GM03348 (cell line): ENCODE measurements at regions not wholly inside any gene's neighbourhood (a gene's known extent, or its start where the extent isn't known, plus 50 kb on each side); places are given as distances from the start of the nearest gene placed in this dataset.
"Not testable (repeated sequence)": the region's sequence is repeated elsewhere in the genome, so short reads cannot be mapped to it uniquely, and the experiment has no call there.

Experiments
- DNase-seq: peaks from one replicate; pipeline ENCODE4 v3.0.0; 2012; ENCODE audit warnings: low spot score

DNA sequence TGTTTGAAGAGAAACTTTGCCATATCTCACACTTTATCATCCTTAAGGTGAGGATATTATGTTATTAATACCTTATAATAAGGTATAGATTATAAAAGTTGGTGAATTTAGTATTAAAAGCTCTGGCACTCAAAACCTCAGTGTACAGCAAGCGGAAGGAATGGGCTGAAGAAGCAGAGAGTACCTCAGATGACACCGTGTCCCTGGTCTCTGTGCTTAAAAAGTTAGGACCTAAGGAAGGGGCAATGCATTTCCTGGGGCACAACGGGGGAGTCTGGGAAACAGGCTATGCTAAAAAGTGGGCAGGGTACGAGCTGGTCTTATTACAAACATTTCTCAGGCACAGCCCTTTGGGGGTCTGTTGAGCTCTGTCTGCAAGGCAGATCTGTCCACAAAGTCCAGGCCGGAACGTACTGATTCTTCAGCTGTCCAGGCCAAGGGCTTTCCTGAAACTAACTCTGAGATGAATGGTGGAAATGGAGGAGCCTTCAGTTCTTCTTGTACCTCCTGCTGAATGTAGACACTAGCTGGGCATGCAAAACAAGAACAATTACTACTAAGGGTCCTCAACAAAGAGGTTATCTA, 202.7 kb downstream of the POM121L12 start:
- DNase-seq, result no peak

- DNase-seq, result not testable (repeated sequence)
Measured at GRCh38 chr7:53239151-53239550, 203.7 kb downstream of the POM121L12 start.

- DNase-seq, result no peak
Measured at GRCh38 chr7:53245721-53246120, 210.3 kb downstream of the POM121L12 start.

GRCh38 chr7:53246957-53247356, 211.5 kb downstream of the POM121L12 start:
- DNase-seq, result no peak

DNA sequence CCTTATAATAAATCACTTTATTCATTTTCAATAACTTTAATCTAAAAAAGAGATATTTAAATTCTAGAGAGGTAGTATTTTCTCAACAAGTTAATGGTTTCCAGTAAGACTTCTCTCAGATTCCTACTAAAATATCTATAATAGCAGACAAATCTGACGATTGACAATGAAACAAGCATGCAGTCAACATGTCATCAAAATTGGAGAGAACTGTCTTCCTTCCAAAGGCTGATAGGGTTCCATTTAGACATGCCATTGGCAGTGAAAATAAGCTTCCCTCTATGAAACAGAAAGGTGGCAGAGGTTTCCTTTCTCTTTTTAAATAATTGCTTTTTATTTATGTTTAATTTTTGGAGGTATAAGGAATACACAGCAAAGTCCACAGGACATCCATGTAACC, 217.1 kb downstream of the POM121L12 start:
- no peak for DNase-seq

- DNase-seq, result no peak
Measured at GRCh38 chr7:53272081-53272480, 236.6 kb downstream of the POM121L12 start.

DNA sequence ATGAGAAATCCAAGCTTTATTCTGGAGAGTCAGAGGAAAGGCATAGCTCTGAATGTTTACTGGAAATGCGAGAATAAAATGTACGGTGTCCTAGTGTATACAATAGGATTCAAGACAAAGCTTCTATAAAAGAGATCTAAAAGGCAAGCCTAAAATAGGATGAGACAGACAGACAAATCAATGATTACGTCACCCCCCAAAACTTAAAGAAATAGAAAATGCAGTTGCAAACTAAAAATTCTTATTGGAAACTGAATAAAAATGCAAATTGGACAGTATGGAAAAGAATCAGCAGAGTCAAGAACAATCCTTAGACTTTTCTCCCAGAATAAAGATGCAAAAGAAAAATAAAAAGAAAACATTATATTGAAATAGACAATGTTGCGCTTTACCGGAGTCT, 245.9 kb downstream of the POM121L12 start:
- no peak for DNase-seq

- DNase-seq, result no peak
Measured at GRCh38 chr7:53292341-53292740, 256.9 kb downstream of the POM121L12 start.

GRCh38 chr7:53302496-53303246, 267.2 kb downstream of the POM121L12 start:
- DNase-seq, result no peak

DNA sequence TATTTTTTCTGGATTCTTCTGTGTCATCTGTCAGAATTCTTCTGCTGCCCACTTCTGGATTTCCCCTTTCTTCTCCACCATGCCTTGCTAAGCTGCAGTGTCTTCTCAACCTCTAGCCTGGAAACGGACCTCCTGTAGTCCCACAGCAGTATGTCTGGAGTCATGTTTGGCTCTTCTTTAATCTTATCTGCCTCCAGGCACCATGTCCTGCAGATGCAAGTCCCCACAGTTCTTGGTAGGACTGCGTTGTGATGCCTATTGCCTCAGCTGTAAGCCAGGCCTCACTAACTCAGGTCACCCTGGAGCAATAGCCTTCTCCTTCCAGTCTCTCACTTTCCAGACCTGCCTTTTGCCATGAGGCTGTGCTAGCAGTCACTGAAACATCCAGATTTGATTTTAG, 268.3 kb downstream of the POM121L12 start:
- no peak for DNase-seq

DNA sequence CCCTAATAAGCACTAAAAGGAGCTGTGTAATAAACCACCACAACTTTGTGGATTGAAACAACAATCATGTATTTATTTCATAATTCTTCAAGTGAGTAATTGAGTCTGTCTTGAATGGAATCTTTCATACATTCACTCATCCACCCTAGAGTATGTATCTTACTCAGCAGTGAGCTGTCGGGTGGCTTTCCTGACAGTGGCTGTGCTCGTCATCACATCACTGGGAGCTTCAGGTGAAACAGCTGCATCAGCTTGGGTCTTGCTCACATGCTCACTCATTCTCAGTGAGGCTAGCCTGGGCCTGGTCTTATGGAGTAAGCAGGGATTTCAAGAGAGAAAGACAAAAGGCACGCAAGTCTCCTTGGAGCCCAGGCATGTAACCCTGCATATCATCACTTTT, 271.4 kb downstream of the POM121L12 start:
- no peak for DNase-seq

GRCh38 chr7:53311205-53311604, 275.8 kb downstream of the POM121L12 start:
- no peak for DNase-seq

DNA sequence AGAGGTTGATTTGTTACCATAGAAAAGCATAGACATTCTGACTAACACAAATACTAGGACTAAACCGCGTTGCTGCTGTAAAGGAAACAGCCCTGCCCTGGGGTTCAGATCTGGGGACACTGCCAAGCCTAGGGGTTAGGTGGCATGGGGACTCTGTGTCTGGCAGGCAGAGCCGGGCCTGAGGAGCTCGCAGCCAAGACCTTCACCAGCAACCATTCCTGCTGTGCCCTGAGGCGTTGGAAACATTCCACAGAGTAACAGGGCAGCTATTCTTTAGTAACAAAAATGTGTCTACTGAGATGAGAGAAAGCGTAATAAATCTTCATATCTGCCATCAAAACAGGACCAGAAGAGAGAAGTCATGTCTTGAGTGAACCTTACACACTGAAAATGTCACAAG, 280.5 kb downstream of the POM121L12 start:
- DNase-seq, result no peak

DNA sequence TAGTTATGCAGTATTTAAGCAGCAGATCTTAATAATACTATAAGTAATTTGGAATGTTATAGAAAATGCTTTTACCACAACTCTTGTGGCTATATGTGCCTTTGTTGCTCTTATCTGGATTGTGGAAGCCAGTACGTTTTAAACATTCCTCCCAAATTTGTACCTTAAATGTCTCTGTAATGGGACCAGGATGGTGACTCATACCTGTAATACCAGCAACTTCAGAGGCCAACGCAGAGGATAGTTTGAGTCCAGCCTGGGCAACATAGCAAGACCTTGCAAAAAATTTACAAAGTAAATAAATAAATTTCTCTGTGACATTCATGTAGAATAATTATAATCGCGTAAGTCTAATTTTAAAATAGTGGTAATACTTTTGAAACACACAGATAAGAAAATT, 283.1 kb downstream of the POM121L12 start:
- no peak for DNase-seq

DNA sequence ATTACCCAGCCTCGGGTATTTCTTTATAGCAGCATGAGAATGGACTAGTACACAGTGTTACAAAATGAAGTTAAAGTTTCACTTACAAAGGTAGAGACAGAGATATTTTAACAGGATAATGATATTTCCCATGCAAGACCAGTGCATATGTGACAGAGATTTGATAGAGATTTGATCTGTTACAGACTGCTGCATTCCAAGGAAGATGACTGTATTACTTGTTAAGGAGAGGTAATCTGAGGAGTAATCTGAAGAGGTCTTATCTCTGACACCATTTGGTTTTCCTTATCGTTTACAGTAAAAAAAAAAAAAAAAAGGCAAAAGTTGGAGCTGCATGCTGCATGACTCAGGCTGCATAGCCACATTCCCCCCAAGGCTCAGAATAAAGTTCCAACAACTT, 289.6 kb downstream of the POM121L12 start:
- no peak for DNase-seq

GRCh38 chr7:53326634-53327033, 291.2 kb downstream of the POM121L12 start:
- no peak for DNase-seq

DNA sequence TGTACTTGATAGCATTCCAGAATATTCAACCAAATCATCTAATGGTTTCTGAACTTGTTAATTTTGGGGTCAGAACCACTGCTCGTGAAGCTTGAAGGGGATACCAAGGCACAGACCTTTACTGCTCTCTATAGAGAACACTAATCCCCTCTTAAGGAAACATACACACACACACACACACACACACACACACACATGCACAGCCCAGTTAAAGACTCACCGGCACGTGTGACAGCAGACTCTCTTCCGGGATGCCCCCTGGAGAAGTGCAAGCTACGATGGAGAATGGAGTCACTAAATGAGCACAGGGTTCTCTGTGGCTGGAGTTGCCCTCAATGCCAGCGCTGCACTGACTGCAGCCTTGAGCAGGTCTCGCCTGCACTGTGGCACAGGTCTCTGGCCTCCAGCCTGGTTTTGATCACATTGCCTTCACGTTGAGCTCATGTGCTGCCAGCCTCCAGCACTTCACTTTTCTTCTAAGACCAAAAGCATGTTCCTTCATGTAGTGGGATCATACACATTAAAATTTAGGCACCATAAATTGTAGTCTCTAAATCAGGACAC, 300.8 kb downstream of the POM121L12 start:
- no peak for DNase-seq

GRCh38 chr7:53340220-53340619, 304.8 kb downstream of the POM121L12 start:
- no peak for DNase-seq

GRCh38 chr7:53350241-53350640, 314.8 kb downstream of the POM121L12 start:
- no peak for DNase-seq

- no peak for DNase-seq
Measured at GRCh38 chr7:53351681-53352080, 316.2 kb downstream of the POM121L12 start.

DNA sequence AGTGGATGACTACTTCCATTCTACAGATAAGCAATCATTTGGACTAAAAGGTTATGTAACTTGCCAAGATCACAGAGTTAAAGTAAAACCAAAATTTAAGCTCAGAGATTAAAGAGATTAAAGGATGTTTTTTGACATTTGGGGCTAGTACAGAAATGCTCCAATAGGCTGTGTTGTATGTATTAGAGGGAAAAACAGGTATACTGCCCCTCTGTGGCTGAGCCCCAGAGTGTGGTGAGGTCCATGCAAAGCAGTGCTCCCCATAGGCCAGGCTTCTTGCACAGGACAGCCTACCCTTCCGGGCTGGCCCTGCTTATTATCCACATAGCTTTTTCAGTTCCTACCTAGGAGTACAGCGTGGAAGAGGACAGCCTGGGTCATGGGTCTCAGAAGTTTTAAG, 322.8 kb downstream of the POM121L12 start:
- DNase-seq, result no peak

DNA sequence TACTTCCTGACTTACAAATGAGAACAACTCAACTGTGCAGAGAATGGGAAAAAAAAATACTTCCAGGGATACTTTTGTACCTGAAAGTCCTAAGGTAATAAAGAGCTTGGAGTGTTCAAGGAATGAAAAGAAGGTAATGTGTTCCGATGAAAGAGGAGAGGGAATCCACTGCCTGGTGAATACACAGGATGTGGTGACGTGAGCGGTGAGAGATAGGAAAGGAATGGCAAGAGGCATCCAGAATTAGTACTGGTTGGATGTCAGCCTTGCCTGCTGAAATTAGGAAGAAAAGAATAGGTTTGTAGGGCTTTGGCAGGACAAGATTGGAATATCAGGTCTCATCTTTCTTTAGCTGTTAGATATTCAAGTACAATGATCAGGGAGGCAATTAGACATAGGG, 347.7 kb downstream of the POM121L12 start:
- no peak for DNase-seq

DNA sequence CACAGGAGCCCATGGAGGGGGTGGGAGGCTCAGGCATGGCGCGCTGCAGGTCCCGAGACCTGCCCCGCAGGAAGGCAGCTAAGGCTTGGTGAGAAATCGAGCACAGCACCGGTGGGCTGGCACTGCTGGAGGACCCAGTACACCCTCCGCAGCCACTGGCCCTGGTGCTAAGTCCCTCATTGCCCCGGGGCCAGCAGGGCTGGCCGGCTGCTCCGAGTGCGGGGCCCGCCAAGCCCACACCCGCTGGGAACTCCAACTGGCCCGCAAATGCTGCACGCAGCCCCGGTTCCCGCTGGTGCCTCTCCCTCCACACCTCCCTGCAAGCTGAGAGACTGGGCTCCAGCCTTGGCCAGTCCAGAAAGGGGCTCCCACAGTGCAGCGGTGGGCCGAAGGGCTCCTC, 349.8 kb downstream of the POM121L12 start:
- DNase-seq, result not testable (repeated sequence)

GRCh38 chr7:53387515-53387914, 352.1 kb downstream of the POM121L12 start:
- no peak for DNase-seq
